HG03571 (cell line): ENCODE measurements at regions not wholly inside any gene's neighbourhood (a gene's known extent, or its start where the extent isn't known, plus 50 kb on each side); places are given as distances from the start of the nearest gene placed in this dataset.

Experiments
- ATAC-seq: cut with Tn5 transposase; IDR thresholded peaks from one replicate; pipeline ENCODE4 v1.9.1; 2021; ENCODE audit not compliant: unreplicated experiment

DNA sequence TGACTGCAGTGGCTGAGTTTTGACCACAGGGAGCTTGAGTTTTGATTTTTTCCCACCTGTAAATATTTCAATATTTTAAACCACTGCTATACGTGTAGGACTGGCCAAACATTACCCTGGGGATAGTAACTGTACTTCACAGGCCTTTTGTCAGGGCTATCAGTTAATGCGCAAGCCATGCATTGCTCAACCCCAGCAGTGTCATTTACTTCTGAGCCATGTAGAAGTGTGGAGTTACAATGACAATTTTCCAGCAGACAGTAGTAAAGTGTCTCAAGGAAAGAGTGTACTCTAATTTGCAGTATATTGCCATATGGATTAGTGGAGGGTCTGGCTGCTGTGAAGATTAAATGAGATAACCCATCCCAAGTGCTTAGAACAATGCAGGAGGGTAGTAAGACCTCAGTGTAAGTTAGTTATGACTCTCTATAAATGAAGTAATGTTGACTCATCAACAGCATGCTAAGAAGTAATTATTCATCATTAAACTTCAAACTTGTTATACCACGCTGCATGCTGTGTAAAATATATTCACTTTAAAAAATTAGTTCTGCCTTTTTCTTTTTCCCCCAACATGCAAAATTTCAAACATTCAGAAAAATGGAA, 489.2 kb downstream of the KDM4C start:
- no peak for ATAC-seq

DNA sequence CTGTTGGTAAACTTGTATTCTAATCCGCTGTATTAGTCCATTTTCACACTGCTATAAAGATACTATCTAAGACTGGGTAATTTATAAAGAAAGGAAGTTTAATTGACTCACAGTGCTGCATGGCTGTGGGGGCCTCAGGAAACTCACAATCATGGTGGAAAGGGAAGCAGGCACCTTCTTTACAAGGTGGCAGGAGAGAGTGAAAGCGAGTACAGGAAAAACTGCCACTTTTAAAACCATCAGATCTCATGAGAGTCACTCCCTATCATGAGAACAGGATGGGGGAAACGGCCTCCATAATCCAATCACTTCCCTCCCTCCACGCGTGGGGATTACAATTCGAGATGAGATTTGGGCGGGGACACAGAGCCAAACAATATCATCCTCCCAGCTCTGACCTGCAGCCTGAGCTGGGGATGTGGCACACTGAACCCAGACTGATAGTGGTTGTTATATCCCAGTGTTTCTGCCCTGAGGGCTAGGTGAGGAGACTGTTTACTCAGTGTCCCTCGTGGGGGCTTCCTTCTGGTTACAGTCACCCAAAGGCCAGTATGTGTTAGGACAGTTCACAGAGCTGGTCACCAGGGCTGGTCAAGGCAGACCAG, 488.3 kb downstream of the KDM4C start:
- no peak for ATAC-seq

GRCh38 chr9:7243838-7244237, 486.1 kb downstream of the KDM4C start:
- no peak for ATAC-seq

GRCh38 chr9:7242126-7242525, 484.4 kb downstream of the KDM4C start:
- no peak for ATAC-seq

- ATAC-seq, result no peak
Measured at GRCh38 chr9:7241694-7242093, 483.9 kb downstream of the KDM4C start.

- no peak for ATAC-seq
Measured at GRCh38 chr9:7240569-7241311, 483.0 kb downstream of the KDM4C start.

DNA sequence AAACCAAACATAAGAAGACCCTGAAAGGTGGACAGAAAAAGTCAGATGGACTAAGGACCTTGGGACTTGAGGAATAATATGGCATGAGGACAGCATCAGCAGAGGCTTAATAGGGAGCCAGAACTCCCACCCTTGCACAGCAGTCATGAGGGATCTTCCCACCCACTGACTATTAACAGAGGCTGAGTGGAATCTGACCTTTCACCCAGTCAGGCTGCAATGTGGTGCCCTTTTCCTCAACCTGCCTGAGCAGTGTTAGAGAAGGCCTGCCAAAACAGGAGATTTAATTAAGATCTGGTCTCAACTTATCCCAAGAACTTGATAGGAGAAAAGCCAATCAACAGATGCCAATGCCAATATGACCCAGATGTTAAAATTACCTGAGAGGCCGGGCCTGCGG, 481.9 kb downstream of the KDM4C start:
- no peak for ATAC-seq

DNA sequence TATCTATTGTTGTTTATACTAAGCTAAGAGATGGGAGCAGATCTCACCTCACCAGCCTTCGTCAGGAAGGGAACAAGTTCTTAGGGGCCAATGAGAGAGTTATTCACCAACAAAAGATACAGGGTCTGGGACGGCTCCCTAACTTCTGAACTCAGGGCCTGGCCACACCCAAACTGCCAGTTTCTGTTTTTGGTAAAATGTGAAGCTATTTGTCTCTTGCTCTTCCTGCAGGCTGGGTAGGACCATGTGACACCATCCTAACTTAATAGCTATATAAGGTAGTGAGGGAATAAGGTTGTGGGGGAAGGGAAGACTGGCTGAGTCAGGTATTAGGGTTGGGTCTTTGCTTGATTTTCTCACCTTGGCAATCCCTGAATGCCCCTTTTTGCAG, 480.5 kb downstream of the KDM4C start:
- no peak for ATAC-seq

GRCh38 chr9:7237473-7238246, 479.9 kb downstream of the KDM4C start:
- ATAC-seq, result no peak

DNA sequence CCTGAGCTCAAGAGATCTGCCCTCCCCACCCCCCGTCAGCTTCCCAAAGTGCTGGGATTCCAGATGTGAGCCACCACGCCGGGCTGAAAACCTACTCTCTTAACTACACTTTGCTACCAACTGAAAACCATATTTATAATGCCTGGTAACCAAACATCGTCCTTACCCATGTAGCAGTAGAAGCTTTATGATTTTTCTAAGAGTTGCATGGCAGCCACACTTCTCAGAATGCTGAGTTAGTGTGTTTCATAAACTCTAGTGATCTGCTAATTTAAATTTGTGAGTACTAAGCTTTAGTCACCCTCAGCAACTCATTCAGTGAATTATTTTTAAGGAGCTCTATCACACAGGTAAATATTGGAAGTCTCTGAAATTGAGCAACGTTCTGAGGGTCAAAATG, 478.4 kb downstream of the KDM4C start:
- no peak for ATAC-seq

GRCh38 chr9:7234144-7234543, 476.4 kb downstream of the KDM4C start:
- no peak for ATAC-seq

- ATAC-seq, result no peak
Measured at GRCh38 chr9:7229571-7229970, 471.8 kb downstream of the KDM4C start.

DNA sequence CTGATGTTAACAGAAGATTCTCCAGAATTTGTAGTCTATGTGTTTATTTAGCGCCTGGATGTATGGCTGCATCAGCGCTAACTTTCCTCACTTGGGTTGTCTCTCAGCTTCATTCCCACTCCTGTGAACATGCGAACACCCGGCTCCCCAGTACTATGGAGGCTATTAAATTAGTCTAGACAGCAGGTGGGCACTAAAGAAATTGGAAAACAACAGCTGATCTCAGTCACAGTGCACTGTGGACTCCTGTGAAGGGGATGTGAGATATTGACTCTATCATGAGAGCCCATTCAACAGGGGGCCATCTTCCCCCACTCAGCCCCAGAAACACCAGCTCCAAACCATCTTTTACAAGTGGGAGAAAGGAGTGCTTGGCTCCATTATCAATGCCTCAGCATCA, 471.0 kb downstream of the KDM4C start:
- ATAC-seq, result no peak

DNA sequence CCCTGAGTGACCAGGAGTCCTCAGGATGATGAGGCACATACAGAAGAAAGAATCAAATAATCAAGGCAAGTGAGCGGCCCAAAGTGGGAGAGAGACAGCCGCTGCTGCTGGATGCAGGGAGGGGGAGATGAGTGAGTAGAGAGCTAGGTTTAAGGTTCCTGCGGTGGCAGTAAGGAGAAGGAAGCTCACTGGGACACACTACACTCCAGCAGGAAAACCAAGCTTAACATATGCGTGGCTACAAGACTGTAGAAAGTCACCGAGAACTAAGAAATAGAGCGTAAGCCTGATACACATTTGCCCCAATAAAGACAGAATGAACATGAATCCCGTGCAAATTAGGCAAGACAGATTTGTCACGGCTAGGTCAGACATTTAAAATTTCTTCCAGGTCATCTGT, 470.2 kb downstream of the KDM4C start:
- ATAC-seq, result no peak

- ATAC-seq, result no peak
Measured at GRCh38 chr9:7226007-7226640, 468.4 kb downstream of the KDM4C start.
